GM12875 (cell line): ENCODE measurements at regions not wholly inside any gene's neighbourhood (a gene's known extent, or its start where the extent isn't known, plus 50 kb on each side); places are given as distances from the start of the nearest gene placed in this dataset.

Experiments used
- H3K4me3 ChIP-seq: one replicate; pipeline ENCODE4 v1.5.1; 2011; ENCODE audit warnings: low read depth, low read length, control low read depth
- TF ChIP-seq, protein P1 (sequence below): IDR thresholded peaks from 2 replicates; pipeline ENCODE4 v1.5.1; 2011; ENCODE audit warnings: low read depth, mild to moderate bottlenecking, control low read depth, inconsistent platforms, low read length, moderate library complexity, borderline replicate concordance; ENCODE audit not compliant: insufficient read depth

GRCh38 chr6:159487636-159488035 is 205.4 kb downstream of the SOD2 start:
- TF ChIP-seq, protein P1, sequence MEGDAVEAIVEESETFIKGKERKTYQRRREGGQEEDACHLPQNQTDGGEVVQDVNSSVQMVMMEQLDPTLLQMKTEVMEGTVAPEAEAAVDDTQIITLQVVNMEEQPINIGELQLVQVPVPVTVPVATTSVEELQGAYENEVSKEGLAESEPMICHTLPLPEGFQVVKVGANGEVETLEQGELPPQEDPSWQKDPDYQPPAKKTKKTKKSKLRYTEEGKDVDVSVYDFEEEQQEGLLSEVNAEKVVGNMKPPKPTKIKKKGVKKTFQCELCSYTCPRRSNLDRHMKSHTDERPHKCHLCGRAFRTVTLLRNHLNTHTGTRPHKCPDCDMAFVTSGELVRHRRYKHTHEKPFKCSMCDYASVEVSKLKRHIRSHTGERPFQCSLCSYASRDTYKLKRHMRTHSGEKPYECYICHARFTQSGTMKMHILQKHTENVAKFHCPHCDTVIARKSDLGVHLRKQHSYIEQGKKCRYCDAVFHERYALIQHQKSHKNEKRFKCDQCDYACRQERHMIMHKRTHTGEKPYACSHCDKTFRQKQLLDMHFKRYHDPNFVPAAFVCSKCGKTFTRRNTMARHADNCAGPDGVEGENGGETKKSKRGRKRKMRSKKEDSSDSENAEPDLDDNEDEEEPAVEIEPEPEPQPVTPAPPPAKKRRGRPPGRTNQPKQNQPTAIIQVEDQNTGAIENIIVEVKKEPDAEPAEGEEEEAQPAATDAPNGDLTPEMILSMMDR, result no peak
- H3K4me3 ChIP-seq, result no peak overlapping the region

DNA sequence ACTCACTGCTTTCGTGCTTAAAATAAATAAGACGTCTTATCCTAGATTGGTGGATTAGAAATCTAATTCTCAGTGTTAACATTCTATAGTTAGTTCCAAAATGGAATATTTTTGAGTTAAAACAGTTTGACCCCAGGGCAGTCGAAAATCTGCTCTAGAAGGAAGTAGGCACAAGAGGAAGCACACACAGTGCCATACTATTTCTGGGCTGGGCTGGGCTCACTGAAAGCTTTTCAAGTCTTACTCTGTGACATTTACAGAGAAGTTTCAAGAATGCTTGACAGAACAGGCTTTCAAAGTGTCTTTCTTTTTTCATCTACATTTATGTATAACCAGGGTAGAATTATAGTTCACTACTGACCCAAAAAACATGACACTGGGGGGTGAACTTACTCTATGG is 209.8 kb downstream of the SOD2 start:
- TF ChIP-seq, protein P1, result no peak
- no peak overlapping the region for H3K4me3 ChIP-seq

GRCh38 chr6:159481897-159482296 is 211.1 kb downstream of the SOD2 start:
- TF ChIP-seq, protein P1, result no peak
- no peak overlapping the region for H3K4me3 ChIP-seq

DNA sequence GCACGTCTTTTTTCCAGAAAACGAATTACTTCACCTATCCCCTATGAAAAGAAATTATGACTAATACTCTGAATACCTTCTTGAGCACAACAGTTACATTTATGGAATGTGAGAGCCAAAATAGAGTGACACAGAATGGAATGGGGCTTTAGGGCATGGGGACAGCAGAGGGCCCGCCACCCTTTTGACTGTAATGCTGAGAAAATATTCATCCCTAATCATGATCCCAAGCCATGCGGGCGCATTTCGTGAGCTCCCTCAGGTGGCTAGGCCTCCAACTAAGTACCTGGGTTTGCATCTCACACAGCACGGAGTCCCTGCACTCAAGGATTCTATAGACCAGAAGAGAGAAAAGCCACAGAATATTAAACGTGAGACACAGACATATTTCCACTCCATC is 212.6 kb downstream of the SOD2 start:
- TF ChIP-seq, protein P1, result no peak
- no peak overlapping the region for H3K4me3 ChIP-seq

DNA sequence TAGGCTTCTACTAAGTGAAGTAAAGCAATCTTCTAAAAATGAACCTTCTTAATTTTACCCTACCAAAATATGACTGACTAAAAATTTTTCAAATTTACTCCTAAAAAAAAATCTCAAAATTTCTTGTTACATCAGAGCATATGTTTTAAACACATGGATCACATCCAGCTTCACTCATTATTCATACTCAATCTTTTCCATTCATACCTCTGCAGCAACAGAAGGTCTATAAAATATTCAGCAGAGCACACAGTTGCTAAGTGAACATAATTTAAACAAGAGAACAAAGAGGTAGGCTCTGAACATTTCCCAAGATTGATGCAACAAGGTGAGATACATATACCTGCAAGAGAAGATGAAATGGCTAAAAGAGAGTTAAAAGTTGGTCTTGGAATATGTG is 213.9 kb downstream of the SOD2 start:
- TF ChIP-seq, protein P1, result no peak
- H3K4me3 ChIP-seq, result no peak overlapping the region

GRCh38 chr6:159473475-159474263 is 219.4 kb downstream of the SOD2 start:
- no peak overlapping the region for H3K4me3 ChIP-seq
- TF ChIP-seq, protein P1, result no peak

DNA sequence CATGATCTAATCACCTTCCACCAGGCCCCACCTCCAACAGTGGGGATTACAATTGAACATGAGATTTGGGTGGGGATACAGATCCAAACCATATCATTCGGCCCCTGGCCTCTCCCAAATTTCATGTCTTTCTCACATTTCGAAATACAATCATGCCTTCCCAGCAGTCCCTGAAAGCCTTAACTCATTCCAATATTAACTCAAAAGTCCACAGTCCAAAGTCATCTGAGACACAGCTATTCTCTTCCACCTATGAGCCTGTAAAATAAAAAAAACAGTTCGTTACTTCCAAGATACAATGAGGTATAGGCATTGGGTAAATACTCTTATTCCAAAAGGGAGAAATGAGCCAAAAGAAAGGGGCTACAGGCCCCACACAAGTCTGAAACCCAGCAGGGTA is 222.6 kb downstream of the SOD2 start:
- no peak overlapping the region for H3K4me3 ChIP-seq

More for the DNA sequence above, 222.6 kb downstream of the SOD2 start:
- TF ChIP-seq, protein P1, result no peak
